ENCODE measurements at regions not wholly inside any gene's neighbourhood (a gene's known extent, or its start where the extent isn't known, plus 50 kb on each side); places are given as distances from the start of the nearest gene placed in this dataset.

- peaks cover 5% of the 10 kb centered on the region for H3K27me3 Mint-ChIP-seq (ENCODE audit: unreplicated experiment)
- intact Hi-C loops (cut with micrococcal nuclease; ENCODE audit: unreplicated experiment), result no loop called here
- no peak overlapping the region for H3K4me3 Mint-ChIP-seq (ENCODE audit: low read depth, unreplicated experiment)
- BruUV-seq (replicated peaks), result no TSS peak
- no peaks in the 10 kb centered on the region for H3K4me1 Mint-ChIP-seq (ENCODE audit: low read depth, unreplicated experiment)
- CTCF ChIA-PET, result interaction anchor here (0.6 kb wide), 1 partner anchor 74 kb away, joined by 3 read pairs; no protein-coding TSS in a partner anchor
- no peak for TF ChIP-seq CTCF (IDR thresholded peaks at IDR 0.05; ENCODE audit: unreplicated experiment)
- peaks cover 5% of the 10 kb centered on the region for H3K9me3 Mint-ChIP-seq (ENCODE audit: low read depth, unreplicated experiment)
- H3K36me3 Mint-ChIP-seq (ENCODE audit: insufficient read depth, unreplicated experiment), result no peaks in the 10 kb centered on the region
- DNase-seq, result no peak
- H3K27ac Mint-ChIP-seq (ENCODE audit: unreplicated experiment), result no peak overlapping the region
Observed at GRCh38 chr18:55144193-55144930, 185.1 kb upstream of the CCDC68 start.

GRCh38 chr18:55142410-55142809 lies 183.1 kb upstream of the CCDC68 start:
- intact Hi-C loops (cut with micrococcal nuclease; ENCODE audit: unreplicated experiment), result no loop called here
- DNase-seq, result no peak
- no peak for TF ChIP-seq CTCF (IDR thresholded peaks at IDR 0.05; ENCODE audit: unreplicated experiment)
- no peak overlapping the region for H3K4me3 Mint-ChIP-seq (ENCODE audit: low read depth, unreplicated experiment)
- peaks cover 5% of the 10 kb centered on the region for H3K9me3 Mint-ChIP-seq (ENCODE audit: low read depth, unreplicated experiment)
- no peak overlapping the region for H3K27ac Mint-ChIP-seq (ENCODE audit: unreplicated experiment)
- H3K4me1 Mint-ChIP-seq (ENCODE audit: low read depth, unreplicated experiment), result no peaks in the 10 kb centered on the region
- CTCF ChIA-PET, result no interaction called here
- no peaks in the 10 kb centered on the region for H3K27me3 Mint-ChIP-seq (ENCODE audit: unreplicated experiment)
- no TSS peak for BruUV-seq (replicated peaks)
- no peaks in the 10 kb centered on the region for H3K36me3 Mint-ChIP-seq (ENCODE audit: insufficient read depth, unreplicated experiment)

GRCh38 chr18:55141318-55141717 lies 182.1 kb upstream of the CCDC68 start:
- Mint-ChIP-seq H3K27ac (ENCODE audit: unreplicated experiment) (no peak overlapping the region), H3K9me3 (ENCODE audit: low read depth, unreplicated experiment) (peaks cover 5% of the 10 kb centered on the region), H3K4me3 (ENCODE audit: low read depth, unreplicated experiment) (no peak overlapping the region), H3K36me3 (ENCODE audit: insufficient read depth, unreplicated experiment) (no peaks in the 10 kb centered on the region), H3K27me3 (ENCODE audit: unreplicated experiment) (no peaks in the 10 kb centered on the region), H3K4me1 (ENCODE audit: low read depth, unreplicated experiment) (no peaks in the 10 kb centered on the region)
- CTCF ChIA-PET, result no interaction called here
- no peak for TF ChIP-seq CTCF (IDR thresholded peaks at IDR 0.05; ENCODE audit: unreplicated experiment)
- no TSS peak for BruUV-seq (replicated peaks)
- no peak for DNase-seq
- intact Hi-C loops (cut with micrococcal nuclease; ENCODE audit: unreplicated experiment), result no loop called here

GRCh38 chr18:55139836-55140235 lies 180.6 kb upstream of the CCDC68 start:
- Mint-ChIP-seq H3K4me1 (ENCODE audit: low read depth, unreplicated experiment) (no peaks in the 10 kb centered on the region), H3K4me3 (ENCODE audit: low read depth, unreplicated experiment) (no peak overlapping the region), H3K9me3 (ENCODE audit: low read depth, unreplicated experiment) (peaks cover 2% of the 10 kb centered on the region), H3K36me3 (ENCODE audit: insufficient read depth, unreplicated experiment) (no peaks in the 10 kb centered on the region), H3K27me3 (ENCODE audit: unreplicated experiment) (peaks cover 12% of the 10 kb centered on the region), H3K27ac (ENCODE audit: unreplicated experiment) (no peak overlapping the region)
- no TSS peak for BruUV-seq (replicated peaks)
- CTCF ChIA-PET, result interaction anchor here (0.7 kb wide), 2 partner anchors 43 to 460 kb away, joined by 3 read pairs; no protein-coding TSS in a partner anchor
- no peak for DNase-seq
- TF ChIP-seq CTCF (IDR thresholded peaks at IDR 0.05; ENCODE audit: unreplicated experiment), result no peak
- intact Hi-C loops (cut with micrococcal nuclease; ENCODE audit: unreplicated experiment), result no loop called here

Data from Calu3 (cell line).